Astrocyte of the hippocampus (primary cell): ENCODE measurements at regions not wholly inside any gene's neighbourhood (a gene's known extent, or its start where the extent isn't known, plus 50 kb on each side); places are given as distances from the start of the nearest gene placed in this dataset.
A peak's percentile ranks its signal among the peaks of the same experiment; 100 is the strongest.
"Not testable (repeated sequence)": the region's sequence is repeated elsewhere in the genome, so short reads cannot be mapped to it uniquely, and the experiment has no call there.

ENCODE experiments used
- DNase-seq: peaks from one replicate; pipeline ENCODE4 v3.0.0; 2011; ENCODE audit warnings: low read depth, low spot score

DNA sequence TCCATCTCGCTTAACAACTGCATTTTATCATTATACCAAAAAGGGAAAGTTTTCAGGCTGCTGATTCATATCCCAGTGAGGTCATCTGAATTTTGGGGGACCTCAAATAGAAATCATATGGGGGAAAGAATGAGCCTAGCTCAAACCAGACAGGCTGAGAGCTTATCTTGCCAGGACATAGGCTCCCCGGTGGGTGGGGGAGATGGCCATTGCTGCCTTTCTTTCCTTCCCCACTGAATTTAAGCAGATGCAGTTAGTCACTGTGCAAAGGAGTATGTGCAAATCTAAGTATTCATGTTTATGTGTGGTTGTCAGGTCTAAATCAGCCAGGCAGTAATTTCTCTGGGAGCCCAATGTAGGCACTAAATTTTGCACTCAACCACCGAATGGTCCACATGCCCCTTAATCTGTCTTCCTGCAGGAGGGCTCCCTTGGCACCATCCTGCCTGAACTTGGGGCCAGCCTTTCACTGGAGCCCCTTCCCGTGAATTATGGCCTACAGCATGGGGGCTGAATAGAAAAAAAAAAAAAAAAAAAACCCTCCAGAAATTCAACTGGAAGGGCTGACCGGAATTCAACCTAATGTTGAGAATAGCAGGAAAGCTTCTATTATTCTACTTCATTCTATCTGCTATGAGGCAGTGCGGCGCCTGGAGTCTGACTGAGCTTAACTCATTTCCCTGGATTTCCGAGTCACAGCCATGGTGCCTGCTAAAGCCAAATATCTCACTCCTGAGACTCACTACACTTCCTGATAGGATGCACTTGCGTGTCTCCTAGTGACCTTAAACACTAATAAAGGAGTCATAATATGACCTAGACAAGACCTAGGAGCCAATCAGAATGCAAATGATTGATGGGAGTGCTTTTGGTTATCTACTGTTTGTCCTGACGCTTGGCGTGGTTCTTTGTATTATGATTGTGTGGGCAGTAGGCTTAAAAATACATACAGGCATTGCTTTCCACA lies 161.5 kb upstream of the HEY2 start:
- no peak for DNase-seq

DNA sequence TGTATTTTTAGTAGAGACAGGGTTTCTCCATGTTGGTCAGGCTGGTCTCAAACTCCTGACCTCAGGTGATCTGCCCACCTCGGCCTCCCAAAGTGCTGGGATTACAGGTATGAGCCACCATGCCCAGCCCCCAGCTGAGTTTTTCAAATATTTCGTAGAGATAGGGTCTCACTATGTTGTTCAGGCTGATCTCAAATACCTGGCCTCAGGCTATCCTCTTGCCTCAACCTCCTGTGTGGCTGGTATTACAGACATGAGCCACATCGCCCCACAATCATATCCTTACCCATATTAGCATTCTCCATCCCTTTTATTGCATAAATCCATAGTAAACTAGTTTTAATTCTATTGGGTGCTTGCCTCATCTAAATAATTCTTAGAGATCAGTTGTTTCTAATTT lies 157.6 kb upstream of the HEY2 start:
- DNase-seq, result not testable (repeated sequence)

DNA sequence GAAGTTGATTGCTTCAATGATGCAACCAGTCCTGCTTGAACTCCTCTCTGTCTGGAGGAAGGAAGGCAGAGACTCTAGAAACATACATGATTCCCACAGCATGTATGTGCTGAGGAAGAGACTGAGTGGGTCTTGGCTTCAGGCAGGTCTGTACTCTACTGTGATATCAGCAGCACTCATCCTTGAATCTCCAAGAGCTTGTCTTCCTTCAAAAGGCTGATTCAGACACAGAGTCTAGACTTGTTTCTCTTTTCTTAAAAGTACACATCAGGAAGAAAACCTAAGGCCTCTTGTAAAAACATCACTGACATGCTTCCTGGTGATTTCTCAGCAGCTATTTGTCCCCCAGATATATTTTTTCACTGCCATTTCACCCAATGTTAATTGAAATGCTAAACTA lies 155.7 kb upstream of the HEY2 start:
- DNase-seq, result no peak

DNA sequence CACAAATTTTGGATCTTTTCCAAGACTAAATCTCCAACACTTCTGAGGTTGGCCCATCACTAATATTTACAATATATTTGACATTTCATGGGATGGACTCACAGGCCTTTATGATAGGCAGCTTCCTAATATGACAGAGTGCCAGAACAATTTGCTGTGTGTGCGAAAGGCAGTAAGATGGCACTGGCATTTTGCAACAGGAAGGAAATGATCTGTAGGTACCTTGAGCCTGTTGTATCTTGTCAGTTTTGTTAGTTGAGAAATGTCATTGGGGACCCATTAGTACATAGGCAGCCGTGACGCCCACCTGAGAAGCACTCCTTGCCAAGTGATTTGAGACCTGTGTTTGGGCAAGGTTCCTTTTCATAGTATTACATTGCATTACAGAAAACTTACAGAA lies 153.4 kb upstream of the HEY2 start:
- no peak for DNase-seq

DNA sequence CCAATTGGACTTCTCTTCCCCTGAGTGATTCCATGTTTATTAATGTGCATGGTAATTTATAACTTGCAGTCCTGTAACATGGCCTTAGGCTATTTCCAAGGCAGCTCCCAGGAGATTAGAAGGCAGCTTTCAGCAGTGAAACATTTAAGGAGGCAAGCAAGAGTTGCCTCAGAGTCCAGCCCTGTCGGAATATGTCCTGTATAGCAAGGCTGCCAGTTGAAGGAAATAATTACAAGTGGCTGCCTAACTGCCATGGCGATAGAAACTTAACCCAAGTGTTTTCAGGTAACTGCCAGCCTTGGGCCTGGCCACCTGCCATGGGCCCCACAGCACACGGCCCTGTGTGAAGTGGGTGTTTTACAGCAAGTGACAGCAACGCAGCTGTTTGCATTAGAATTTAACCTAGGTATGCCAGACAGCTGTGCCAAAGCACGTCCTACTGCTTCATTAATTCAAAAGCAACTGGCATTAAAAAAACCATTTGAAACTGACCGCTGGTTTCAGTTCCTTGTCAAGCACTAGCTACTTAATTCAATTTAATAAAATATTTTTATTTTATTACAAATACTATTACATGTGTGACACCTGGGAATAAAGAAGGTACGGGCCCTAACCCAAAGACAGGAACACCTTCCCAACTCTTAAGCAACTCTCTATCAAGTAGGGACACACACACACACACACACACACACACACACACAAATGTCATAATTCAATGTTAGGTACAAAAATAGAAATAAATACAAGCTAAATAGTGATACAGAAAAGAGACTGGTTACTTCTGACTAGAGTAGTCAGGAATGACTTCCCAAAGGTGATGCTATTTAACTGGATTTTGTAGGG lies 151.8 kb upstream of the HEY2 start:
- DNase-seq, result peak; percentile 20

DNA sequence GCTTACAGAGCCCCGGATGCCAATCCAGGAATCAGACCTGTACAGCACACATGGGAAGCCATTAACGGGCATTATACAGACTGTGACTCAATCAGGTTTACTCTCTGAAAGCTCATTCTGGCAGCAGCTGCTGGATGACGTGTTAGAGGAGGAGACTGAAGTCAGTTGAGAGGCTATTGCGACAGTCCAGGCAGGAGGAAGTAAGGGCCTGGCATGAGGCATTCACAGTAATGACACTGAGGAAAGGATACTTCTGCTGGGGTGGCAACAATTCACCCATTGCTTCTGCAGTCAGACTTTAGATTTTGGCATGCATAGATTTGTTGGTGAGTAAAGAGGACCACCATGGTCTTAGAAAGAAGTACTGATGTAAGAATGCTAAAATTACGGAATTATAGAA lies 151.0 kb upstream of the HEY2 start:
- DNase-seq, result peak; percentile 39

DNA sequence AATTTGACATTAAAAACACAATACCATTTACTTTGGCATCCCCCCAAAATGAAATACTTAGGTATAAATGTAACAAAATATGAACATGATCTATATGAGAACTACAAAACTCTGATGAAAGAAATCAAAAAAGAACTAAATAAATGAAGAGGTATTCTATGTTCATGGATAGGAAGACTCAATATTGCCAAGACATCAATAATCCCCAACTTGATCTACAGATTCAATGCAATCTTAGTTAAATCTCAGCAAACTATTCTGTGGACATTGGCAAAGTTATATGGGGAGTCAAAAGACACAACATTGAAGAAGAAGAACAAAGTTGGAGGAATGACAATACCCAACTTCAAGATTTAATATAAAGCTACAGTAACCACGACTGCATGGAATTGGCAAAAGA lies 145.2 kb upstream of the HEY2 start:
- DNase-seq, result no peak

DNA sequence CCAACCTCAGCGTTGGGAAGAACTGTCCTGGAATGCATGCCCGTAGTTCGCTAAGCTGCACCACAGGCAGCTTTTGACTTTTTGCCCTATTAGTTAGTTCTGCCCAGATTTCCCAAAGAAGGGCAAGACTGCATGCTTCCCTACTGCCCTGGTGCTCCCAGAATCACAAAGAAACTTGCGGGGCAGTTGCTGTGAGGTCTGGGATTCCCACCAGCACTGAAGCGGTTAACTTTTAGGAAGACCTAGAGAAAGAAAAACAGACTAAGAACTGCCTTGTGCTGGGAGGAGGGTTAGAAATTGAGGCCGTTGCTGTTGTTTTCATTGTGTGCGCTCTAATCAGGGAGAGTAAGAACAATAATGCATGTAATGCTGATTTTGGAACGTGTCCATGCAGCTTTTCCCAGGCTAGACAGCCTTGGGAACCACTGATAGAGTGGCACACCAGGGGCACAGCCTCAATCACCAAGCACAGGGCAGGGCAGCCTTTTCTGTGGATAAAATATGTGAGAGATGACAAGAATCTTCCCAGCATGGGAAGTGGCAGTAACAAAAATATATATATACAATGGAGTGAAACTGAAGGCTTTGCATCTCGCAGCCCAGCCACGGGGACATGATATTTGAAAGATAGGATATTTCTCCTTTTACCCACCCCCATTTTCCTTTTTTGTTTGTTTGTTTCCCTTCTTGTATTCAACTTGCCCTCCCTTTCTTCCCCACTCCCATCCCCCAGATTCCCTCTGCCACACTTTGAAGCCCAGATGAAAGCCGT lies 137.7 kb upstream of the HEY2 start:
- DNase-seq, result peak; percentile 92

DNA sequence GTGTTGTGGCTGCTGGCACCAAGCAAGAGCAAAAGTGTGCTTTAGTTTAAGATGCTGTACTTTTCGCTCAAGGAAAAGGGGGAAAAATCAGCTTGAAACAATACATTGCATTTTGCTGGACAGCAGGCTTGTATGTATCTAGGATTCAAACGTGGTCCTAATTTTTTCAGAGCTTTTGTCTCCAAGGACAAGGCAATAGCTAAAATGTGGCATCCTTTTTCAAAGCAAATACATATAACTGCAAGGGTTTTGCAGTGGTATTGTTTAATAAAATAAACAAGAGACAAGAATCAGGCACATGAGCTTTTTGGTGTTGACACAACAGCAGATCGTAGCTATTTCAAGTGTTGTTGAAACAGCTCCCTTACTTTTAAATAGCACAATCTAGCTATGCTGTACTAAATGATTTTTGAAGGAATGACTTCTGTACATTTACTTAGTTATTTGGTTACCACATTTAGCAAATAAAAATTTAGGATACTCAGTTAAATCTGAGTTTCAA lies 137.0 kb upstream of the HEY2 start:
- no peak for DNase-seq

DNA sequence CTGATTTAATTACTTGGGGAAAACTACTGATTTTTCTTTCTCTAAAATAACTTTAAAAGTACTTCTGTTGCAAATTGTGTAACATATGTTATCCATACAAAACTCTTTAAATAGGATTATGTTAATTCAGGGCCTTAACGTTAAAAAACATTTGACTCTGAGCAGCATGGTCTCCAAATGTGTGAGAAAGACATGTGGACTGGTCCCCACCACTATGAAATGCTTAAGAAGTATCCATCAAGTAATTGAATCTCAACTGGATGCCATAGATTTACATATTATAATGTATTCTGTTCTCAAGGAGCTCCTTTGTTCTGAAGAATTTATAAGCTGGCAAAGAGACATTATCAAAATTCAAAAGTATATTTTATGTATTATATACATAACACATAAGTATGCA lies 130.8 kb upstream of the HEY2 start:
- no peak for DNase-seq

DNA sequence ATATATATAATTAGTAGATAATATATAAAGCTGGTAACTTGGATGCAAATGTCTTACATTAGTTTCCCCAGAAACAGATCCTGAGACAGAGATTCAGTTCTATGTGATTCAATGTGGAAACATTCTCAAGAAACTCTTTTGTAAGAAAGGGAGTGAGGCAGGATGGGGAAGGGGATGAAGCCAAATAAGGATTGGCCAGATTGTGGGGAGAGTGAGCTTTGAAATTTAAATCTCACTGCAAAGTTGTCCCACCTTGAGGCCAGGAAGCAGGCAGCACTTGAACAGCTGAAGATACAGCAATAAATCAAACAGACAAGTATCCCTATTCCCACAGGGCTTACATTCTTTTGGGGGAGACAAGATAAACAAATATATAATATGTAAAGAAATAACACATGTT lies 126.3 kb upstream of the HEY2 start:
- no peak for DNase-seq

DNA sequence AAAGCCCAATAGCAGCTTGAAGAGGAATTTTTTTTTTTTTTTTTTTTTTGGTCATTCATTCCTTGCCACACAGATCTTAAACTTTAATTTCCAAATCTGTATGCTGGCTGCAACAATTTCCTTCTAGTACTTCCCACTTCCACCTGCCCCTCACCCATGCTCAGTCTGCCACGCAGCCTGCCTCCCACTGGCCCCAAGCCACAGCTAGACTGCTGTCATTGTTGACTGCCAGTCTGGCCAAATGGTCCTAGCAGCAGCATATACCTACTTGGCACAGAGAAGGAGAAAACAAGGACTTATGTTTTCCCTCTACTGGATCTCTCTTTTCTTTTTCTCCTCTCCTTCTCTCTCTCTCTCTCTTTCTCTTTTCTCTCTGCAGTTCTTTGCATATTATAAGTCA lies 118.3 kb upstream of the HEY2 start:
- no peak for DNase-seq

DNA sequence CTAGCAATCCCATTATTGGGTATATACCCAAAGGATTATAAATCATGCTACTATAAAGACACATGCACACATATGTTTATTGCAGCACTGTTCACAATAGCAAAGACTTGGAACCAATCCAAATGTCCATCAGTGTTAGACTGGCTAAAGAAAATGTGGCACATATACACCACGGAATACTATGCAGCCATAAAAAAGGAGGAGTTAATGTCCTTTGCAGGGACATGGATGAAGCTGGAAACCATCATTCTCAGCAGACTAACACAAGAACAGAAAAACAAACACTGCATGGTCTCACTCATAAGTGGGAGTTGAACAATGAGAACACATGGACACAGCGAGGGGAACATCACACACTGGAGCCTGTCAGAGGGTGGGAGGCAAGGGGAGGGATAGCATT lies 113.4 kb upstream of the HEY2 start:
- DNase-seq, result not testable (repeated sequence)

DNA sequence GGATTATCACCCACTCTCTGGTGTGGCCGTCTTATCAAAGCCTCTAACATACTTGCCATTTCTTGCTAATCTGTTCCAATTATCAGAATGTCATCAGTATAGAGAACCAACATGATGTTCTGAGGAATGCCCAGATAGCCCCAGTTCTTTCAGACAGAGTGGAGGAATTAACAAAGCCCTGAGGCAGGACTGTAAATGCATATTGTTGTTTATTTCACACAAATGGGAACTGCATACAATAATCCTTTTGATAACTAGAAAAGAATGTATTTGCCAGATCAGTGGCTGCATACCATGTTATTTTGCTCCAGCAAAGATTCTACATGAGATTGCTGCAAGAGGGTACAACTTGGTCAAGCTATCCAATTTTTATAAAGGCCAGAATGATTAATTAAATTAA lies 112.8 kb upstream of the HEY2 start:
- no peak for DNase-seq

DNA sequence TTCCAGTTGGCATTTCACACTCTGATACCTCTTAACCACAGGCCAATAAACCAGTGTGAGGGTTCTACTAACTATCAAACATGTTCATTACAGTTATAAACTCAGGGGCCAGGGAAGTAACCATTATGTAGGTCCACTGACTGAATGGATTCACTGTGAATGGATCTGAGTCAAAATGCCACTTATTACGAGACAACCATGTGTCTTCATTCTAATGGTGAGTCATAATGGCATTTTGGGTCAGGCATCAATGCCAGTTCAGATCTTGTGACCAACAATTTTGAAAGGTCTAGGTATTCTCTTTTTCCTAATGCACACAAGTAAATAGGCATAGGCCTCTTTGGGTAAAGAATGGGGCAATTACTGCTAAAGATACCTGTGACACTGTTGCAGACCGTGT lies 112.2 kb upstream of the HEY2 start:
- no peak for DNase-seq

DNA sequence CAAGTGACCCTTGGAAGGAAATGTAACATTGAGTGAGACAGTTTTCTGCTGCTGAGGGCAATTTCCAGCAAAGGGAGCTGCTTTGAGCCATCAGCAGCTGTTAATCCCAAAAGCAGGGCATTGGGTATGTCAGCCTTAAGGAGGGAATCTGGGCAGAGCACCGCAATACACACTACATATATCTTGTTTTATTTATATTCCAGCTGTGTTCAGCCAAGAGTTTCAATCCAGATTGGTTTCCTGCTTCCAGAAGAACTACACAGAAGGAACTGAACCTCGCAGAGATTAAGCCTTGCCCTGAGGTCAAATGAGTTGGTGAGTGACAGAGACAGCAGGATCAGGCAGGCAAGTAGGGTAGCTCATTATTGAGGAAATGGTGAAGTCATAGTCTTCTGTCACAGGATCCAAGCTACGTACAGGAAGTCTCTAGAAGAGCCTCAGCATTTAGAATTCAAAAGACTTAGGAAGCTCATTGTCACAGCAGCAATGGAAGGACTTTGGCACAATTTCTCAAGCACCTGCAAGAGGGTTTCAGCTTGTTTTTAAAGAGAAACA lies 109.9 kb upstream of the HEY2 start:
- no peak for DNase-seq

DNA sequence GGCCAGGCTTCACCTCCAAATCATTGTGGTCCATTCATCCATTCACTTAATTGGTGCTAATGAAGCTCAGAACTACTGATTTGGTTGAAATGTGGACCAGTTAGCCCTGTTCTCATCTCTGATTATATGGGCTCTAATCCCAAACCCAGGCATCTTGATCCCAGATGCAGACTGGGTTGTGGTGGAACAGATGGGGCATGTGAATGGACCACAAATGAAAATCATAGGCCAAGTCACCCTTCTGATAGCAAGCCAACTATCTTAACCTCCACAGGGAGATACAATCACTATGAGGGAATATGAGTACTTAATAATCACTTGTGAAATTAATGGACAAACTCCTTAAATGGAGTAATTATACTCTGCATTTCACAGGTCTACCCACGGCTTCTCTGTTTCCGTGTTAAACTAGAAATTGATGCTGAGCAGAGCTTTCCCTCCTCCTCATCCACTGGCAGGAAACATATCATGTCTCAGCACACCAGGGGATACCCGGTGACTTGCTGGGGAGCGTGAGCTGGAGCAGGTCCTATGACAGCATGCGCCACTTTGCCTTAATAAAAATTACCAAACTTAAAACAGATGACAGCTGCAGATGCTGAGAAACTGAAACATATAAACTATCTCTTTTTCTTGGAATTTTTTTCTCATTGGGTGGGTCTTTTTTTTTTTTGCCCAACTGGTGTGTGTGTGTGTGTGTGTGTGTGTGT lies 108.8 kb upstream of the HEY2 start:
- DNase-seq, result no peak

DNA sequence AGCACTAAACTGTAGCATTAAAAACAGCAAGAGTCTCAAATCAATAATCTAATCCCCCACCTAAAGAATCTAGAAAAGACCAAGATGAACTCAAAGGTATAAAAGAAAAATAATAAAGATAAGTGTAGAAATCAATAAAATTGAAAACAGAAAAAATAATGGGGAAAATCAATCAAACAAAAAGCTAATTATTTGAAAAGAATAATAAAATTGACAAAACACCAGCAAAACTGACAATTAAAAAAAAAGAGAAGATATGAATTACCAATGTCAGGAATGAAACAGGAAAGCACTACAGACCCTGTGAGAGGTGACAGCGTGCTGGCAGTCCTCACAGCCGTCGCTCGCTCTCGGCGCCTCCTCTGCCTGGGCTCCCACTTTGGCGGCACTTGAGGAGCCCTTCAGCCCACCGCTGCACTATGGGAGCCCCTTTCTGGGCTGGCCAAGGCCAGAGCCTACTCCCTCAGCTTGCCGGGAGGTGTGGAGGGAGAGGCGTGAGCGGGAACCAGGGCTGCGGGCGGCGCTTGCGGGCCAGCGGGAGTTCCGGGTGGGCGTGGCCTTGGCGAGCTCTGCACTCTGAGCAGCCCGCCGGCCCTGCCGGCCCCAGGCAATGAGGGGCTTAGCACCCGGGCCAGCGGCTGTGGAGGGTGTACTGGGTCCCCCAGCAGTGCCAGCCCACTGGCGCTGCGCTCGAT lies 105.3 kb upstream of the HEY2 start:
- not testable (repeated sequence) for DNase-seq

DNA sequence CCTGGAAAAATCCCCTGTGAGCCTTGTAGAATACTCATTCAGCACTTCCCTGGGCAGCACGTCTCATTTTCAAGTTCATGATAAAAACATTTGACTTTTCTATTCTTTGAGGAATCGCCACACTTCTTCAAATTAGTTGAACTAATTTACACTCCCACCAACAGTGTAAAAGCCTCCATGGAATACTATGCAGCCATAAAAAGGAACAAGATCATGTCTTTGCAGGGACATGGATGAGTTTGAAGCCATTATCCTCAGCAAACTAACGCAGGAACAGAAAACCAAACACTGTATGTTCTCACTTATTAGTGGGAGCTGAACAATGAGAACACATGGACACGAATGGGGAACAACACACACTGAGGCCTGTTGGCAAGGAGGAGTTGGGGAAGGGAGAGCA lies 102.0 kb upstream of the HEY2 start:
- DNase-seq, result no peak

DNA sequence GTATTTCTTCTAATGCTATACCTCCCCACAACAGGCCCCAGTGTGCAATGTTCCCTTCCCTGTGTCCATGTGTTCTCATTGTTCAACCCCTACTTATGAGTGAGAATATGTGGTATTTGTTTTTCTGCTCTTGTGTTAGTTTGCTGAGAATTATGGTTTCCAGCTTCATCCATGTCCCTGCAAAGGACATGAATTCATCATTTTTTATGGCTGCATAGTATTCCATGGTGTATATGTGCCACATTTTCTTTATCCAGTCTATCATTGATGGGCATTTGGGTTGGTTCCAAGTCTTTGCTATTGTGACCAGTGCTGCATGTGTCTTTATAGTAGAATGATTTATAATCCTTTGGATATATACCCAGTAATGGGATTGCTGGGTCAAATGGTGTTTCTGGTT lies 95.7 kb upstream of the HEY2 start:
- DNase-seq, result not testable (repeated sequence)
